Suppressor macrophage (primary cell): ENCODE measurements at regions not wholly inside any gene's neighbourhood (a gene's known extent, or its start where the extent isn't known, plus 50 kb on each side); places are given as distances from the start of the nearest gene placed in this dataset.
A peak's percentile ranks its signal among the peaks of the same experiment; 100 is the strongest.
"Not testable (repeated sequence)": the region's sequence is repeated elsewhere in the genome, so short reads cannot be mapped to it uniquely, and the experiment has no call there.

Experiments used
- DNase-seq, 4 experiments: peaks; one replicate each; pipeline ENCODE4 v3.0.0-alpha.2; 2020 to 2022

GRCh38 chr20:48490341-48490740, 337.5 kb downstream of the PREX1 start:
- DNase-seq = not testable (repeated sequence)

DNA sequence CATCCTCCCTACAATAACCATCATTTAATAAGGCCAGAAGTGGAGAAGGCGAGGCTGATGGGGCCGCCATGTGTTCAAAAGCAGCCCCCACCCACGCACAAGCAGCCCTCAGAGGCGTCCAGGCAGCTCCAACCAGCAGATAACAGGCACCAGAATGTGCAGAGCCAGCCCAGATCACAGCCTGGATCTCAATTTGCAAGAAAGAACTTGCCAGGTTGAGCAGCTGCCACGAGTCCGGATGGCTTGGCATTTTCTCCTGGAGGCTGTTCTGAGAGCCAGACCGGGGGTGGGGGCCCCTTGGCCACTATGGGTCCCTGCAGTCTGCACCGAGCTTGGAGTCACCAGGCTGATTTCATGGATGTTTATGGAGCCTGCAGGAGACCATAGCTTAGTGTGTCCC, 338.1 kb downstream of the PREX1 start:
- no peak for DNase-seq

DNA sequence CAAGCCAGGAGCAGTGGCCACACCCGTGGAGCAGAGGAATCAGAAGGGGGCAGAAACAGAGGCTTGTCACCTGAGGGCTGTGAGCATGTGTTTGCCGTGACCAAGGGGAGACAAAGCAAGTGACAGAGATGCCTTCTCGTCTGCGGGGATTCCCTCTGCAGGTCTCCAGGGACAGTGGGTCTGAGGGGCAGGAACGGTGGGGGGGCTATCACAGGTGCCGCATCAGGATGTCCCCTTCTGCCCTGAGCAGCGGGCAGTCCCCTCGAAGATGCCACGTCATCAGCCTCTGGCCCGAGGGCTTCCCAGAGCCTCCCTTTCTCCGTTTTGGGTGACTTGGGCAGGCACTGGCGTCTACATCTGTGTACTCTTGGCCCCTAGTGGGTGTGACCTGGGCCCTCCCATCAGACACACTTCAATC, 338.7 kb downstream of the PREX1 start:
- no peak for DNase-seq

DNA sequence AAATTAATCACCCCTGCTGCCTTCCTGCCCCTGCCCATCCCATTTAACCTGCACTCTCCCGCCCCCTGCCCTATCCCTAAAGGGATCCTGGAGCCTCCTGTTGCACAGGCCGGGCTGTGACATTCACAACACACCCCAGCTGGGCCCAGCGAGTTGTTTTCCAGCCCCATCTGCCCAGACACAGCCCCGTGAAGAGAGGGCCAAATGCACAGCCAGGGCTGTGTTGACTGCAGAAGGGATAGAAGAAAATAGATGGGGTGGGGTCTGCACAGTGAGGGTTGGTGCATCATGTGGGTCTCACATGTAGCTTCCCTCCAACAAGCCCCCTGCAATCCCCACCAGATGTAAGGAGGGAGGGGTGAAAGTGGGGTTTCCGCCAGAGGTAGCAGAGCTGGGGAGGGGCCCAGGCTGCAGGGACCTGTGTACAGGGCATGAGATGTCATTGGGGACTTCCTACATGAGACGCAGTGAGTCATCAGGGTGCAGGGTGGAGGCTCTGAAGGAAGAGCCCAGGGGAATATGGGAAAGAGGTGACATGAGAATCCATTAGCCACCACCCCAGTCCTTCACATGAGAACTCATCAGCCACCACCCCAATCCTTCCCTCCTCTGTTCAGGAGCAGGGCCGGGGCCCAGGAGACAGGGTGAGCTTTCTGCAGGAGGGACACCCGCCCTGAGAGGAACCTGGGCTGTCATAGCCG, 339.3 kb downstream of the PREX1 start:
- peak in 1 of 4 experiments; percentile 15 for DNase-seq

- DNase-seq = no peak
These were observed 341.7 kb downstream of the PREX1 start for GRCh38 chr20:48486065-48486464.

DNA sequence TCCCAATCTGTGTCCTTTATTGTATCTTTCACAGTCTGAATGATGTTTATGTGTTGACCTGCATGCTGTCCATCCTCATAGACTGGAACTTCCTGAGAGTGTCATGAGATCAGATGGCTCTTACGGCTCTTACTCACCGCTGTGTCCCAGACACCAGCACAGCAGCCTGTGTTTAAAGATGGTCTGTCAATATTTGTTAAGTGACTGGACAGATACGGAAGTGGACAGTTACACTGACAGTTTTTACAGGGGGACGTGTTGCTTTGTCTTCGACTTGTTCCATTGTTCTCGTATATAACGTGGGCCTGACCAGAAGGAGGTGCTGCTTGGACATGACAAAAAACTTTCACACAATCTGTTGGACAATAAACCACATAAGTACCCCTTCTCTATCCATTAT, 342.6 kb downstream of the PREX1 start:
- DNase-seq = not testable (repeated sequence)

DNA sequence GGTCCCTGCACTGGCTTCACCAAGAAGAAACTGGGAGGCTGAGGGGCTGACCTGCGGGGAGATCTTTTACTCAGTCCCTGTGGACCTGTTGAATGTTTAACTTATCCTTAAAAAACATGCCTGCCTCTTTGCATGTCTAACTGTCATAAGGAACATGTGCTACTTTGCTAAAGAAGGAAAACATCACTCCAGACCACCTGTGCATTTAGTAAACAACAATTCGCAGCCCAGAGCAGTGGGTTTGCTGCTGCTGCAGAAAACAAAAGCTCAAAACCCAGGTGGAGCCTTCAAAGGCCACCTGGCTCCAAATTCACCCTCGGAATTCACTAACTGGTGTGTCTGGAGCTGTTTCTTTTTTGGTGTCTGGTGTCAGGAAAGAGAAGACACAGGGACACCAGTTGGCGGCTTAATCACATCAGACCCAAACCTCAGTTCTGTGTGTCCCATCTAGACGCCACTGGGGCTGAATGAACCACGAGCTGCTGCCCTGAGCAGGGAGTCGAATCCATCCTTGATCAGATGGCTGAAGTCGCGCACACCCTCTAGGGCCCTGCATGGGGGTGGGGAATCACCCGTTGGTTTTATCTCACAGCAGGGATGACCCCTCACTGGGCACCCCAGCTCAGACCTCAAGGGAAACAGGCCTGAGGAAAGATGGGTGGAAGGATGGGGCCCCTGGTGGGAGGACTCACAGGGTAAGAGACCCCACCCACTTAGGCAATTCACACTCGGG, 344.3 kb downstream of the PREX1 start:
- DNase-seq = no peak

DNA sequence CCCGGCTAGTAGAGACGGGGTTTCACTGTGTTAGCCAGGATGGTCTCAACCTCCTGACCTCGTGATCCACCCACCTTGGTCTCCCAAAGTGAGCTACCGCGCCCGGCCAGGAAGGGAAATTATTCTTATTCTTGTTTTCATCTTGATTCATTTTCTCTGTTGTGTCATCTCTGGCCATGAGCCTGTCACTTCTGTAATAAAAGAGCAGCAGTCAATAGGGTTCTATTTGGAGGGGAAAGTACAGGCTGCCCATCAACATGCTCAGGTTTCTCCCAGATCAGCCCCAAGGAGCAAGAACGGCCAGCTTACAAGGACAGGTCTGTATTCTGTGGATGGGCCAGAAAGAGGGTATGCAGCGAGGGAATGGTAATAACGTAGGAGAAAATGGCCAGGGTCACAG, 345.0 kb downstream of the PREX1 start:
- no peak for DNase-seq

DNA sequence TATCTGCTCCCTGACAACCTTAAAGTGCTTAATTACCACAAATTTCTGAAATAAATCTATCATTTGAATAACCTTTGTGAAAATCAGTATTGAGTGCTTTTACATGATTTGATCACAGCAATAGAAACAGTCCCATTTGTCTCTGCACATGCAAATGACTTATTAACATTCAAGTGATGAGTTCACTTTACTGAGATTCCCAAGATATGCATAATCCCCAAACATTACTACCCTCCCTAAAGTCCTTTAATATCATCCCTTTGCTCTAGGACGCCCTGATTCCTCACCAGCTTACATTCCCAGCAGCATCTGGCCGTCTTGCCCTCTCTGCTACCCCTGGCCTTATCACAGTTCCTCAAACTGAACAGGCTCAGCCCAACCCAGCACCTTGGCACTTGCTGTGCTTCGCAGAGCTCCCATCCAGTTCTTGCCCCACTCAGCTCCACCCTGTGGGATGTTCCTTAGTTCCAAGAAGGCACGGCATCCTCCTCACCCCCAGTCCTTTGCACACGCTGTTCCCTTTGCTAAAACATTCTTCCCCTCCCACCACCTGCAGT, 347.5 kb downstream of the PREX1 start:
- no peak for DNase-seq

DNA sequence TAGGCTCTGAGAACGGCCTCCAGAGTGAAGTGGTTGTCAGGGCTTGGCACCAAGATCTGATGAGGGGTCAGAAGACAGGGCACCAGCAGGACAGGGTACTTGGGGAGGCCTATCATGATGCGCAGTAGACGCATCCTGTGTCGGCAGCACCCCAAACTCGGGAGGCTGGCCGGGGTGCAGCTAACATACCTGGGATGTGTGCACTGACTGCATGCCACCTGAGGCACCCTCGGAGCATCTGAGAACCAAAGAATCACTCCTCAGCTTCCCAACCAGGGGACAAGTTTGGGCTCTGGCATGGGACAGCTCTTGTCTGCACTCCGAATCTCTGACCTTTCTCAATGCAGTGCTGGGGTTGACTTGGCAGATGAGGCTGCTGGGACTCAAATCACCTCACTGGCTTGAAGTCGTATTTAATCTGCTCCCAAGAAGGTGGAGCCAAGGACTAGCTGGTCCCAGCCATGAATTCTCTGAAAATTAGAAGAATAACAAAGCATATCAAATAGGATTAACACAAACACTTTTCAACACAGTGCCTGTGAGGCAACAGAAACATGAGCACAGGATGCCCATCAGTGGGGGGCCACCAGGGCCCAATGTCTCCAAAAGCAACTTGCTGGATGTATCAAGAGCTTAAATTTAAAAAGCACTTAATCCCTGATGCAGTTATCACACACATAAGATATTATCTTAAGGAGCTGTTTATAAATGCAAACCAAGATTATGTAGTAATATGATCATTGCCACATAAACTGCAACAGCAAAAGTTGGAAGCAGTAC, 348.8 kb downstream of the PREX1 start:
- no peak for DNase-seq

DNA sequence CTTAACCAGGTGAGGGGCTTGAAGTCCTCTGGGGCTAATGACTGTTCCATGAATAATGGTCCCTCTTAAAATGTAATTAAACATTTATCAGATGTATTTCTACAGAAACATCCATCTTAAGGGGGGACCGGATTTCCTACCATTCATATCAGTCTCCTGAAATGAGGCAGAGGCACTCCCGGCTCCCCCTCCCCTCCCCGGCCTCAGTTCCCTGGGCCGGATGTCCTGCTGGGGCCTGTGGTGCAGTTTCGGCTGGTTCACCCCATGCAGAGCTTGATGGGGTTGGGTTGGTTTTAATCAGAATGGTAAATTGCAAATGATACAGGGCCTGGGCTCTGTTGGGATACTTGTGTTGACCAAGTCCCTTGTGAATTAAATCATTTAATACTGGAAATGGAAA, 349.4 kb downstream of the PREX1 start:
- no peak for DNase-seq

GRCh38 chr20:48476854-48477253, 350.9 kb downstream of the PREX1 start:
- no peak for DNase-seq

DNA sequence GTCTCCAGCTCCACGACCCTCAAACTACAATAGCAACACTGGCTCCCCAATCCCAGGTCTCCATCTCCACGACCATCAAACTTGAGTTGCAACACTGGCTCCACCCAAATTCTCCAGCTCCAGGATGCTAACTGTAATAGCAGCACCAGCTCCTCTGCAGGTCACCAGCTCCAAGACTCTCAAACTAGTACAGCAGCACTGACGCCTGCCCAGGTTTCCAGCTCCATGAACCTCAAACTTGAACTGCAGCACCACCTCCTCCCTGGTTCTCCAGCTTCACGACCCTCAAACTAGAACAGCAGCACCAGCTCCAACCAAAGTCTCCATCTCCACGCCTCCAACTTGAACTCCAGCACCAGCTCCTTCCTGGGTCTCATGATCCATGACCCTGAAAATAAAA, 353.8 kb downstream of the PREX1 start:
- DNase-seq = no peak

- DNase-seq = no peak
These were observed 355.9 kb downstream of the PREX1 start for GRCh38 chr20:48471759-48472408.

DNA sequence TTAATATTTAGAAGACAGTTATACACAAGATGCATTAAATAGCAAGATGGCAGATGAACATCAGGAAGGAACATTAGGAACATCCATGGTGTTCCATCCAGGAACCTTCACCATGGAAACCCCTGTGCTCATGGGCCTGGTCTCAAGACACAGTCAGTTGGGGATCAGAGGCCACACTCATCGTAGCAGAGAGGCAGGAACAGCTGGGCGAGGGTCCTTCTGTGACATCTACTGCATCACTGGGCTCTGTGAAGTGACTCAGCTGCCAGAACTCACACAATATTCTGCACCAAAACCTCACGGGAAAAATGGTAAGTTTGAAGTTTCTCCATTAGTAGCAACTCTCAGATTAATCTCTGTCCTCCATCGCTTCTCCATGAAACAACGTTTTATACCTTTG, 356.6 kb downstream of the PREX1 start:
- DNase-seq = no peak

- DNase-seq = no peak
These were observed 357.7 kb downstream of the PREX1 start for GRCh38 chr20:48470141-48470540.

GRCh38 chr20:48469026-48469425, 358.8 kb downstream of the PREX1 start:
- no peak for DNase-seq

- DNase-seq = no peak
These were observed 359.2 kb downstream of the PREX1 start for GRCh38 chr20:48468571-48468970.

- peak; percentile 55 to 78 (median 66) for DNase-seq
These were observed 360.2 kb downstream of the PREX1 start for GRCh38 chr20:48467622-48468021.

DNA sequence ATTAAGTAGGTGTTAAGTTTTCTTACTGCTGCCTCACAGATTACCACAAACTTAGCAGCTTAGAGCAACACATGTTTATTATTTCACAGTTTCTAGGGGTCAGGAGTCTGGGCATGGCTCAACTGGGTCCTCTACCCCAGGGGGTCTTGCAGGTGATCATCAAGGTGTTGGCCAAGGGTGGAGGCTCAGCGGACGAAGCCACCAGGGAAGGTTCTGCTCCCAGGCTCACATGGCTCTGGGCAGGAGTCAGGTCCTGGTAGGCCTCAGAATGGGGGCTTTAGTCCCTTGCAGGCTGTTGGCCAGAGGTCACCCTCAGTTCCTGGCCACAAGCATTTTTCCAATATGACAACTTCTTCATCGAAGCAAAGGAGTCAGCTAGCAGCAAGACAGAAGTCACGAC, 362.5 kb downstream of the PREX1 start:
- DNase-seq = no peak

GRCh38 chr20:48463916-48464315, 363.9 kb downstream of the PREX1 start:
- peak; percentile 71 to 83 (median 78) for DNase-seq

- no peak for DNase-seq
These were observed 364.6 kb downstream of the PREX1 start for GRCh38 chr20:48463096-48463720.
